SK-MEL-5 (cell line): ENCODE measurements at regions not wholly inside any gene's neighbourhood (a gene's known extent, or its start where the extent isn't known, plus 50 kb on each side); places are given as distances from the start of the nearest gene placed in this dataset.
"Not testable (repeated sequence)": the region's sequence is repeated elsewhere in the genome, so short reads cannot be mapped to it uniquely, and the experiment has no call there.

Experiments
- DNase-seq: peaks from one replicate; pipeline ENCODE4 v3.0.0-alpha.2; 2016; ENCODE audit warnings: low read depth, low spot score
- in situ Hi-C: cut with HindIII; loops from 2 replicates; pipeline ENCODE4 v1.10.0; 2016; ENCODE audit warnings: low sequenced_read_pairs, high pct_unique_total_duplicates, low pct_unique_long_range_greater_than_20kb
- small RNA-seq, 2 experiments: library from RNA; depleted of rRNA; stranded (forward); fragments of <200 nt; gene quantifications; one replicate each; pipeline ENCODE3, GENCODE V24; 2014

DNA sequence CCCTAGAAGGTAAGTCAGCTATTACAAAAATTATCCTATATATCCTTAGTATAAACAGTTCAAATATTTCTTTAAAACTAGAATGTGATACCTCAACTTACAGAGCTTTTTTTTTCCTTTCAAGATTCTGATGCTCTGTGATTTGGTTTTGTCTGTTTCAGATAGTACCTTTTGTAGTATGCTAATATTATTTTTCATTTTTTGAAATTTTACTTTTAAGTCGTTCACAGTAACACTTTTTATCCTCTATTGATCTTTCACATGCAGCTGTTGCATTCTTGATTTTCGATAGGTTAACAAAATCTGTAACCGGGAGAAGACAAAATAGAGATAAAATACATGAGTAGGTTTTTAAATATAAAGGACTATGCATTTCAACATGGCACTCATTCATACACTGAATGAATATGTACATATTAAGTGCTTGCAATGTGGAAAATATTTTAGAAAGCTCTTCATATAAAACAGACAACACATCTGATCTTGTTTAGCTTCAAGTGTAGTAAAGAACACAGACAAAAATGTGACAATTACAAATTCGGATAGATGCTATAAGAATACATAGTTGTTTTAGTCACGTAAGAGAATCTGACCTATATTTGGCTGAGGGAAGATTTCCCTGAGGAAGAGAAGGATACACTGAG, 86.7 kb upstream of the CCT8L2 start:
- in situ Hi-C loops, result not testable (repeated sequence)

GRCh38 chr22:16673433-16673832, 80.8 kb upstream of the CCT8L2 start:
- in situ Hi-C loops, DNase-seq: not testable (repeated sequence)

More for the DNA sequence above, 86.7 kb upstream of the CCT8L2 start:
- DNase-seq, result not testable (repeated sequence)

DNA sequence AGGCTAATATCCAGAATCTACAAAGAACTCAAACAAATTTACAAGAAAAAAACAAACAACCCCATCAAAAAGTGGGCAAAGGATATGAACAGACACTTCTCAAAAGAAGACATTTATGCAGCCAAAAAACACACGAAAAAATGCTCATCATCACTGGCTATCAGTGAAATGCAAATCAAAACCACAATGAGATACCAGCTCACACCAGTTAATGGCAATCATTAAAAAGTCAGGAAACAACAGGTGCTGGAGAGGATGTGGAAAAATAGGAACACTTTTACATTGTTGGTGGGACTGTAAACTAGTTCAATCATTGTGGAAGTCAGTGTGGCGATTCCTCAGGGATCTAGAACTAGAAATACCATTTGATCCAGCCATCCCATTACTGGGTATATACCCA, 73.0 kb upstream of the CCT8L2 start:
- DNase-seq, in situ Hi-C loops: not testable (repeated sequence)

DNA sequence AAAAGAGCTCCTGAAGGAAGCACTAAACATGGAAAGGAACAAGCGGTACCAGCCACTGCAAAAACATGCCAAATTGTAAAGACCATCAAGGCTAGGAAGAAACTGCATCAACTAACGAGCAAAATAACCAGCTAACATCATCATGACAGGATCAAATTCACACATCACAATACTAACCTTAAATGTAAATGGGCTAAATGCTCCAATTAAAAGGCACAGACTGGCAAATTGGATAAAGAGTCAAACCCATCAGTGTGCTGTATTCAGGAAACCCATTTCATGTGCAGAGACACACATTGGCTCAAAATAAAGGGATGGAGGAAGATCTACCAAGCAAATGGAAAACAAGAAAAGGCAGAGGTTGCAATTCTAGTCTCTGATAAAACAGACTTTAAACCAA, 69.7 kb upstream of the CCT8L2 start:
- DNase-seq, in situ Hi-C loops: not testable (repeated sequence)

GRCh38 chr22:16660989-16661388, 68.4 kb upstream of the CCT8L2 start:
- DNase-seq, in situ Hi-C loops: not testable (repeated sequence)

DNA sequence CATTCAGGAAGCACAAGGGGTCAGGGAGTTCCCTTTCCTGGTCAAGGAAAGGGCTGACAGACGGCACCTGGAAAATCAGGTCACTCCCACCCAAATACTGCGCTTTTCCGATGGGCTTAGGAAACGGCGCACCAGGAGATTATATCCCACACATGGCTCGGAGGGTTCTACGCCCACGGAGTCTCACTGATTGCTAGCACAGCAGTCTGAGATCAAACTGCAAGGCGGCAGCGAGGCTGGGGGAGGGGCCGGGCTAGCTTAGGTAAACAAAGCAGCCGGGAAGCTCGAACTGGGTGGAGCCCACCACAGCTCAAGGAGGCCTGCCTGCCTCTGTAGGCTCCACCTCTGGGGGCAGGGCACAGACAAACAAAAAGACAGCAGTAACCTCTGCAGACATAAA, 68.0 kb upstream of the CCT8L2 start:
- in situ Hi-C loops, DNase-seq: not testable (repeated sequence)

GRCh38 chr22:16659273-16659834, 66.7 kb upstream of the CCT8L2 start:
- DNase-seq, in situ Hi-C loops: not testable (repeated sequence)

DNA sequence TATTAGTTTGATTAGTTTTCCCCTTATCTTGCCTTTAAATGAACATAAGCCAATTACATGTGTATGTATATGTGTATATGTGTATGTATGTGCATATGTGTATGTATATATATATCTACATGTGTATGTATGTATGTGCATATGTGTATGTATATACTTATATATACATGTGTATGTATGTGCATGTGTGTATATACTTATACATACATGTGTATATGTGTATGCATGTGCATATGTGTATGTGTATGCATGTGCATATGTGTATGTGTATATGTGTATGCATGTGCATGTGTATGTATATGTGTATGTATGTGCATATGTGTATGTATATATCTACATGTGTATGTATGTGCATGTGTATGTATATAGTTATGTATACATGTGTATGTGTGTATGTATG, 65.5 kb upstream of the CCT8L2 start:
- no peak for DNase-seq
- in situ Hi-C loops, result no loop called here

DNA sequence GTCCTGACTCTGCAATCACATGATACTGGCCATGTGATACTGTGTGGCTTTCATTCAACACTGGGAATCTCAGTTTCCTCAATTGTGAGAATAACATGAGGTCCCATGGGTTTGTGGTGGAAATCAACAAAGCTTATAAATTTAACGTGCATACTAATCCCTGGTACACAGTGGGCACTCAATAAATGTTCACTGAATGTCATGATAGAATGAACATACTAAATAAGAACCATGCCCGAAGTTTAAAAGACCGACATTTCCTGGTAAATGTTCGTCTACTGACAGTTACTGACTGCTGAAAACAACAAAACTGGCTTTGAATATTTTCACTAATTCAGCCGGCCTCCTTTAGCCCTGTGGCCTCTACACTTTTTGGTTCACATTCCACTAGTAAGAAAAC, 62.3 kb upstream of the CCT8L2 start:
- in situ Hi-C loops, result no loop called here
- no peak for DNase-seq

GRCh38 chr22:16654336-16654735, 61.7 kb upstream of the CCT8L2 start:
- in situ Hi-C loops, DNase-seq: not testable (repeated sequence)

GRCh38 chr22:16653222-16653621, 60.6 kb upstream of the CCT8L2 start:
- DNase-seq, in situ Hi-C loops: not testable (repeated sequence)

DNA sequence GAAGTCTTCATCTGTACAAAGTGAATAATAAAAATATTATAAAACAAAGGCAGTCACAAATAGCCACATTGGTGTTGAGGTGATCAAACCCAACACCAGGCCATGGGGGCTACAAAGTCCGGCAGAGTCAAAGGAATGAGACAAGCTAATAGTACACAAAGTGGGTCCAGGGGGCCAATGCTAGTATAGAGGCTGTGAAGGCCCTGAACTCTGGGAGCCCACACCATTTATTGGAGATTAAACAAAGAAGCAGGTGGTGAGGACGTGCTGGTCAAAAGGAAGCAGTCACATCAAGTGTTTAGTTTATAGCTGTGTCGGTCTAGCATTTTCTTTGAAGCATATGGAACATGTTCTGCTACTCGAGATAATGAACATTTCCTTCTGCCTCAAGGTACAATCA, 58.6 kb upstream of the CCT8L2 start:
- in situ Hi-C loops, result no loop called here
- no peak for DNase-seq

Small RNAs in the stretch of these regions (small RNA-seq; reads per million reads assigned to genes)
- gene PARP4P3, result 0 reads per million in 2 experiments
